GM23338 (cell line): ENCODE measurements at regions not wholly inside any gene's neighbourhood (a gene's known extent, or its start where the extent isn't known, plus 50 kb on each side); places are given as distances from the start of the nearest gene placed in this dataset.

Source experiments
- ATAC-seq: fragments of 200-7000 bp; cut with Tn5 transposase; 3 replicates; pipeline ENCODE4 v1.9.1; 2020
- DNase-seq: peaks from one replicate; pipeline ENCODE4 v3.0.0-alpha.2; 2015; ENCODE audit warnings: low spot score
- H2AFZ ChIP-seq: fragments of 200-600 bp; sonication (generic); 2 replicates; pipeline ENCODE4 v1.8.0; 2016; ENCODE audit warnings: antibody characterized with exemption, mild to moderate bottlenecking, moderate library complexity
- H3F3A ChIP-seq: fragments of 200-600 bp; sonication (generic); replicated peaks from 2 replicates; pipeline ENCODE4 v1.8.0; 2017; ENCODE audit warnings: antibody characterized with exemption, mixed run types, low read depth
- H3K27ac ChIP-seq: fragments of 200-600 bp; sonication (generic); 2 replicates; pipeline ENCODE4 v1.6.1; 2016; ENCODE audit warnings: low read depth
- H3K27me3 ChIP-seq: fragments of 200-600 bp; sonication (generic); 2 replicates; pipeline ENCODE4 v1.8.0; 2016; ENCODE audit warnings: mild to moderate bottlenecking, mixed run types, moderate library complexity; ENCODE audit not compliant: insufficient read depth
- H3K36me3 ChIP-seq: fragments of 200-600 bp; sonication (generic); 2 replicates; pipeline ENCODE4 v1.8.0; 2016; ENCODE audit warnings: mild to moderate bottlenecking; ENCODE audit not compliant: insufficient read depth
- H3K4me1 ChIP-seq: fragments of 200-600 bp; sonication (generic); 2 replicates; pipeline ENCODE4 v1.8.0; 2016; ENCODE audit warnings: mild to moderate bottlenecking, moderate library complexity; ENCODE audit not compliant: insufficient read depth
- H3K4me2 ChIP-seq: fragments of 200-600 bp; sonication (generic); 2 replicates; pipeline ENCODE4 v1.7.1; 2017; ENCODE audit warnings: mixed run types
- H3K4me3 ChIP-seq: fragments of 200-600 bp; sonication (generic); 2 replicates; pipeline ENCODE4 v1.6.1; 2016; ENCODE audit warnings: mixed run types
- H3K79me2 ChIP-seq: fragments of 200-600 bp; sonication (generic); replicated peaks from 2 replicates; pipeline ENCODE4 v1.8.0; 2017; ENCODE audit warnings: mild to moderate bottlenecking; ENCODE audit not compliant: insufficient read depth
- H3K9me2 ChIP-seq: fragments of 200-600 bp; sonication (generic); 2 replicates; pipeline ENCODE4 v1.8.0; 2017; ENCODE audit not compliant: insufficient read depth
- H4K20me1 ChIP-seq: fragments of 200-600 bp; sonication (generic); replicated peaks from 2 replicates; pipeline ENCODE4 v1.8.0; 2017; ENCODE audit warnings: mild to moderate bottlenecking; ENCODE audit not compliant: insufficient read depth
- H3K27ac Mint-ChIP-seq: 2 replicates; pipeline ENCODE4 v1.8.0; 2020; ENCODE audit warnings: inconsistent platforms, mild to moderate bottlenecking, moderate library complexity, mixed read lengths
- H3K27me3 Mint-ChIP-seq: 3 replicates; pipeline ENCODE4 v1.8.0; 2022; ENCODE audit warnings: low read depth, mild to moderate bottlenecking, moderate library complexity, mixed read lengths, inconsistent platforms; ENCODE audit not compliant: insufficient read depth, poor library complexity
- H3K36me3 Mint-ChIP-seq: 3 replicates; pipeline ENCODE4 v1.8.0; 2021; ENCODE audit warnings: low read depth, mild to moderate bottlenecking, inconsistent platforms, moderate library complexity, mixed read lengths
- H3K4me1 Mint-ChIP-seq: 3 replicates; pipeline ENCODE4 v1.8.0; 2020; ENCODE audit warnings: mild to moderate bottlenecking, inconsistent platforms, mixed read lengths
- H3K4me3 Mint-ChIP-seq: 3 replicates; pipeline ENCODE4 v1.8.0; 2021; ENCODE audit warnings: moderate library complexity, mild to moderate bottlenecking, inconsistent platforms, mixed read lengths
- H3K9me3 Mint-ChIP-seq: 3 replicates; pipeline ENCODE4 v1.8.0; 2020; ENCODE audit warnings: moderate library complexity, mild to moderate bottlenecking, inconsistent platforms, mixed read lengths
- CREB1 ChIP-seq: fragments of 250-450 bp; sonication (Bioruptor Pico); IDR thresholded peaks from 2 replicates; pipeline ENCODE4 v1.5.0; 2020; ENCODE audit warnings: low read depth, mild to moderate bottlenecking, moderate library complexity
- ETS1 ChIP-seq: IDR thresholded peaks from 2 replicates; pipeline ENCODE4 v1.6.1; 2016; ENCODE audit warnings: antibody characterized with exemption
- EZH2 ChIP-seq: fragments of 200-600 bp; sonication (generic); IDR thresholded peaks from one replicate; pipeline ENCODE4 v1.8.0; 2017; ENCODE audit warnings: antibody characterized with exemption, mild to moderate bottlenecking, low read depth; ENCODE audit not compliant: unreplicated experiment
- EZH2phosphoT487 ChIP-seq: fragments of 200-600 bp; sonication (generic); IDR thresholded peaks from one replicate; pipeline ENCODE4 v1.8.1; 2018; ENCODE audit warnings: antibody characterized with exemption; ENCODE audit not compliant: unreplicated experiment
- JUNB ChIP-seq: IDR thresholded peaks from one replicate; pipeline ENCODE4 v1.6.1; 2016; ENCODE audit warnings: antibody characterized with exemption; ENCODE audit not compliant: unreplicated experiment
- NANOG ChIP-seq: IDR thresholded peaks from 2 replicates; pipeline ENCODE4 v1.6.1; 2016; ENCODE audit warnings: antibody characterized with exemption, borderline replicate concordance
- POLR2AphosphoS5 ChIP-seq: IDR thresholded peaks from 2 replicates; pipeline ENCODE4 v1.6.1; 2016; ENCODE audit warnings: antibody characterized with exemption, low read depth
- STAT1 ChIP-seq: IDR thresholded peaks from one replicate; pipeline ENCODE4 v1.6.1; 2016; ENCODE audit warnings: antibody characterized with exemption; ENCODE audit not compliant: unreplicated experiment
- ZNF114 ChIP-seq: fragments of 250-450 bp; sonication (Bioruptor Pico); IDR thresholded peaks from 2 replicates; pipeline ENCODE4 v1.5.0; 2020; ENCODE audit warnings: mild to moderate bottlenecking, moderate library complexity
- ZNF331 ChIP-seq: fragments of 250-450 bp; sonication (Bioruptor Pico); IDR thresholded peaks from 2 replicates; pipeline ENCODE4 v1.5.0; 2020; ENCODE audit warnings: low read depth, mild to moderate bottlenecking, moderate library complexity
- TF ChIP-seq, protein P1 (sequence below), 2 experiments: fragments of 200-600 bp in 1 of 2; sonication (generic) in 1 of 2; conservative IDR thresholded peaks; 2 replicates each; pipeline versions ENCODE4 v1.5.1 to v1.6.1; 2016 to 2017; ENCODE audit warnings: antibody characterized with exemption in 2 of 2, low read depth in 2 of 2, mild to moderate bottlenecking in 2 of 2, moderate library complexity in 1 of 2
- TF ChIP-seq, protein P2 (sequence below): IDR thresholded peaks from one replicate; pipeline ENCODE4 v1.6.1; 2018; ENCODE audit warnings: antibody characterized with exemption; ENCODE audit not compliant: unreplicated experiment
- TF ChIP-seq, protein P3 (sequence below): fragments of 250-450 bp; sonication (Bioruptor Pico); IDR thresholded peaks from 2 replicates; pipeline ENCODE4 v1.5.0; 2020; ENCODE audit warnings: mild to moderate bottlenecking, moderate library complexity

- H3K36me3 ChIP-seq, result no peaks in the 10 kb centered on the region
- peaks cover 74% of the 10 kb centered on the region for H3K4me1 ChIP-seq
- DNase-seq, result peak; percentile 96
These were observed 298.8 kb upstream of the FANCL start for GRCh38 chr2:58539973-58540372.

More at GRCh38 chr2:58539973-58540372, 298.8 kb upstream of the FANCL start:
- H3K36me3 Mint-ChIP-seq, result no peaks in the 10 kb centered on the region
- H2AFZ ChIP-seq, result no peak overlapping the region
- H3K9me2 ChIP-seq, result no peaks in the 10 kb centered on the region
- no peaks in the 10 kb centered on the region for H3K79me2 ChIP-seq
- H3K4me1 Mint-ChIP-seq, result peaks cover 84% of the 10 kb centered on the region
- TF ChIP-seq ZNF114 (CRISPR knock-in tag), result no peak
- TF ChIP-seq, protein P1, sequence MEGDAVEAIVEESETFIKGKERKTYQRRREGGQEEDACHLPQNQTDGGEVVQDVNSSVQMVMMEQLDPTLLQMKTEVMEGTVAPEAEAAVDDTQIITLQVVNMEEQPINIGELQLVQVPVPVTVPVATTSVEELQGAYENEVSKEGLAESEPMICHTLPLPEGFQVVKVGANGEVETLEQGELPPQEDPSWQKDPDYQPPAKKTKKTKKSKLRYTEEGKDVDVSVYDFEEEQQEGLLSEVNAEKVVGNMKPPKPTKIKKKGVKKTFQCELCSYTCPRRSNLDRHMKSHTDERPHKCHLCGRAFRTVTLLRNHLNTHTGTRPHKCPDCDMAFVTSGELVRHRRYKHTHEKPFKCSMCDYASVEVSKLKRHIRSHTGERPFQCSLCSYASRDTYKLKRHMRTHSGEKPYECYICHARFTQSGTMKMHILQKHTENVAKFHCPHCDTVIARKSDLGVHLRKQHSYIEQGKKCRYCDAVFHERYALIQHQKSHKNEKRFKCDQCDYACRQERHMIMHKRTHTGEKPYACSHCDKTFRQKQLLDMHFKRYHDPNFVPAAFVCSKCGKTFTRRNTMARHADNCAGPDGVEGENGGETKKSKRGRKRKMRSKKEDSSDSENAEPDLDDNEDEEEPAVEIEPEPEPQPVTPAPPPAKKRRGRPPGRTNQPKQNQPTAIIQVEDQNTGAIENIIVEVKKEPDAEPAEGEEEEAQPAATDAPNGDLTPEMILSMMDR (conservative IDR thresholded peaks at IDR 0.05; ENCODE audit: low read depth in 2 of 2), result no peak
- TF ChIP-seq ETS1, result peak; percentile 29; the same call in 1 of the 2 replicates
- TF ChIP-seq STAT1, result no peak
- TF ChIP-seq, protein P2, sequence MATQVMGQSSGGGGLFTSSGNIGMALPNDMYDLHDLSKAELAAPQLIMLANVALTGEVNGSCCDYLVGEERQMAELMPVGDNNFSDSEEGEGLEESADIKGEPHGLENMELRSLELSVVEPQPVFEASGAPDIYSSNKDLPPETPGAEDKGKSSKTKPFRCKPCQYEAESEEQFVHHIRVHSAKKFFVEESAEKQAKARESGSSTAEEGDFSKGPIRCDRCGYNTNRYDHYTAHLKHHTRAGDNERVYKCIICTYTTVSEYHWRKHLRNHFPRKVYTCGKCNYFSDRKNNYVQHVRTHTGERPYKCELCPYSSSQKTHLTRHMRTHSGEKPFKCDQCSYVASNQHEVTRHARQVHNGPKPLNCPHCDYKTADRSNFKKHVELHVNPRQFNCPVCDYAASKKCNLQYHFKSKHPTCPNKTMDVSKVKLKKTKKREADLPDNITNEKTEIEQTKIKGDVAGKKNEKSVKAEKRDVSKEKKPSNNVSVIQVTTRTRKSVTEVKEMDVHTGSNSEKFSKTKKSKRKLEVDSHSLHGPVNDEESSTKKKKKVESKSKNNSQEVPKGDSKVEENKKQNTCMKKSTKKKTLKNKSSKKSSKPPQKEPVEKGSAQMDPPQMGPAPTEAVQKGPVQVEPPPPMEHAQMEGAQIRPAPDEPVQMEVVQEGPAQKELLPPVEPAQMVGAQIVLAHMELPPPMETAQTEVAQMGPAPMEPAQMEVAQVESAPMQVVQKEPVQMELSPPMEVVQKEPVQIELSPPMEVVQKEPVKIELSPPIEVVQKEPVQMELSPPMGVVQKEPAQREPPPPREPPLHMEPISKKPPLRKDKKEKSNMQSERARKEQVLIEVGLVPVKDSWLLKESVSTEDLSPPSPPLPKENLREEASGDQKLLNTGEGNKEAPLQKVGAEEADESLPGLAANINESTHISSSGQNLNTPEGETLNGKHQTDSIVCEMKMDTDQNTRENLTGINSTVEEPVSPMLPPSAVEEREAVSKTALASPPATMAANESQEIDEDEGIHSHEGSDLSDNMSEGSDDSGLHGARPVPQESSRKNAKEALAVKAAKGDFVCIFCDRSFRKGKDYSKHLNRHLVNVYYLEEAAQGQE, result no peak
- TF ChIP-seq ZNF331 (CRISPR knock-in tag), result no peak
- TF ChIP-seq JUNB, result no peak
- no peak for TF ChIP-seq EZH2phosphoT487
- TF ChIP-seq EZH2, result no peak
- TF ChIP-seq NANOG, result peak; percentile 93
- no peak; the same call in 1 of the 2 replicates for TF ChIP-seq POLR2AphosphoS5
- TF ChIP-seq, protein P3, sequence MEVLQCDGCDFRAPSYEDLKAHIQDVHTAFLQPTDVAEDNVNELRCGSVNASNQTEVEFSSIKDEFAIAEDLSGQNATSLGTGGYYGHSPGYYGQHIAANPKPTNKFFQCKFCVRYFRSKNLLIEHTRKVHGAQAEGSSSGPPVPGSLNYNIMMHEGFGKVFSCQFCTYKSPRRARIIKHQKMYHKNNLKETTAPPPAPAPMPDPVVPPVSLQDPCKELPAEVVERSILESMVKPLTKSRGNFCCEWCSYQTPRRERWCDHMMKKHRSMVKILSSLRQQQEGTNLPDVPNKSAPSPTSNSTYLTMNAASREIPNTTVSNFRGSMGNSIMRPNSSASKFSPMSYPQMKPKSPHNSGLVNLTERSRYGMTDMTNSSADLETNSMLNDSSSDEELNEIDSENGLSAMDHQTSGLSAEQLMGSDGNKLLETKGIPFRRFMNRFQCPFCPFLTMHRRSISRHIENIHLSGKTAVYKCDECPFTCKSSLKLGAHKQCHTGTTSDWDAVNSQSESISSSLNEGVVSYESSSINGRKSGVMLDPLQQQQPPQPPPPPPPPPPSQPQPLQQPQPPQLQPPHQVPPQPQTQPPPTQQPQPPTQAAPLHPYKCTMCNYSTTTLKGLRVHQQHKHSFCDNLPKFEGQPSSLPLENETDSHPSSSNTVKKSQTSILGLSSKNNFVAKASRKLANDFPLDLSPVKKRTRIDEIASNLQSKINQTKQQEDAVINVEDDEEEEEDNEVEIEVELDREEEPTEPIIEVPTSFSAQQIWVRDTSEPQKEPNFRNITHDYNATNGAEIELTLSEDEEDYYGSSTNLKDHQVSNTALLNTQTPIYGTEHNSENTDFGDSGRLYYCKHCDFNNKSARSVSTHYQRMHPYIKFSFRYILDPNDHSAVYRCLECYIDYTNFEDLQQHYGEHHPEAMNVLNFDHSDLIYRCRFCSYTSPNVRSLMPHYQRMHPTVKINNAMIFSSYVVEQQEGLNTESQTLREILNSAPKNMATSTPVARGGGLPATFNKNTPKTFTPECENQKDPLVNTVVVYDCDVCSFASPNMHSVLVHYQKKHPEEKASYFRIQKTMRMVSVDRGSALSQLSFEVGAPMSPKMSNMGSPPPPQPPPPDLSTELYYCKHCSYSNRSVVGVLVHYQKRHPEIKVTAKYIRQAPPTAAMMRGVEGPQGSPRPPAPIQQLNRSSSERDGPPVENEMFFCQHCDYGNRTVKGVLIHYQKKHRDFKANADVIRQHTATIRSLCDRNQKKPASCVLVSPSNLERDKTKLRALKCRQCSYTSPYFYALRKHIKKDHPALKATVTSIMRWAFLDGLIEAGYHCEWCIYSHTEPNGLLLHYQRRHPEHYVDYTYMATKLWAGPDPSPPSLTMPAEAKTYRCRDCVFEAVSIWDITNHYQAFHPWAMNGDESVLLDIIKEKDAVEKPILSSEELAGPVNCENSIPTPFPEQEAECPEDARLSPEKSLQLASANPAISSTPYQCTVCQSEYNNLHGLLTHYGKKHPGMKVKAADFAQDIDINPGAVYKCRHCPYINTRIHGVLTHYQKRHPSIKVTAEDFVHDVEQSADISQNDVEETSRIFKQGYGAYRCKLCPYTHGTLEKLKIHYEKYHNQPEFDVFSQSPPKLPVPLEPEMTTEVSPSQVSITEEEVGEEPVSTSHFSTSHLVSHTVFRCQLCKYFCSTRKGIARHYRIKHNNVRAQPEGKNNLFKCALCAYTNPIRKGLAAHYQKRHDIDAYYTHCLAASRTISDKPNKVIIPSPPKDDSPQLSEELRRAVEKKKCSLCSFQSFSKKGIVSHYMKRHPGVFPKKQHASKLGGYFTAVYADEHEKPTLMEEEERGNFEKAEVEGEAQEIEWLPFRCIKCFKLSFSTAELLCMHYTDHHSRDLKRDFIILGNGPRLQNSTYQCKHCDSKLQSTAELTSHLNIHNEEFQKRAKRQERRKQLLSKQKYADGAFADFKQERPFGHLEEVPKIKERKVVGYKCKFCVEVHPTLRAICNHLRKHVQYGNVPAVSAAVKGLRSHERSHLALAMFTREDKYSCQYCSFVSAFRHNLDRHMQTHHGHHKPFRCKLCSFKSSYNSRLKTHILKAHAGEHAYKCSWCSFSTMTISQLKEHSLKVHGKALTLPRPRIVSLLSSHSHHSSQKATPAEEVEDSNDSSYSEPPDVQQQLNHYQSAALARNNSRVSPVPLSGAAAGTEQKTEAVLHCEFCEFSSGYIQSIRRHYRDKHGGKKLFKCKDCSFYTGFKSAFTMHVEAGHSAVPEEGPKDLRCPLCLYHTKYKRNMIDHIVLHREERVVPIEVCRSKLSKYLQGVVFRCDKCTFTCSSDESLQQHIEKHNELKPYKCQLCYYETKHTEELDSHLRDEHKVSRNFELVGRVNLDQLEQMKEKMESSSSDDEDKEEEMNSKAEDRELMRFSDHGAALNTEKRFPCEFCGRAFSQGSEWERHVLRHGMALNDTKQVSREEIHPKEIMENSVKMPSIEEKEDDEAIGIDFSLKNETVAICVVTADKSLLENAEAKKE (CRISPR knock-in tag), result 0 out of 2 replicates have a peak, but pooled peaks have one; percentile 7
- 0 out of 2 replicates have a peak, but pooled peaks have one; percentile 36 for TF ChIP-seq CREB1 (CRISPR knock-in tag)
- H3K27me3 ChIP-seq, result no peaks in the 10 kb centered on the region
- peak overlapping the region; percentile 29 for H3K4me3 ChIP-seq
- ATAC-seq, result peak; percentile 84
- no peaks in the 10 kb centered on the region for H4K20me1 ChIP-seq
- H3K27me3 Mint-ChIP-seq, result peaks cover 4% of the 10 kb centered on the region
- peak overlapping the region; percentile 48 for H3K4me3 Mint-ChIP-seq
- peak overlapping the region; percentile 55 for H3K4me2 ChIP-seq
- no peaks in the 10 kb centered on the region for H3K9me3 Mint-ChIP-seq
- peak overlapping the region; percentile 96 for H3K27ac ChIP-seq
- H3K27ac Mint-ChIP-seq, result peak overlapping the region; percentile 98
- no peaks in the 10 kb centered on the region; the same call in 1 of the 2 replicates for H3F3A ChIP-seq
